OCI-LY3 (cell line): ENCODE measurements at regions not wholly inside any gene's neighbourhood (a gene's known extent, or its start where the extent isn't known, plus 50 kb on each side); places are given as distances from the start of the nearest gene placed in this dataset.

Experiments
- EZH2phosphoT487 ChIP-seq: fragments of 200-600 bp; shearing (Covaris generic); IDR thresholded peaks from 2 replicates; pipeline ENCODE4 v1.6.1; 2018; ENCODE audit warnings: antibody characterized with exemption, mixed run types, low read depth
- TF ChIP-seq, protein P1 (sequence below): fragments of 200-600, 300-600 bp; sonication (generic); IDR thresholded peaks from 2 replicates; pipeline ENCODE4 v1.5.1; 2014; ENCODE audit warnings: antibody characterized with exemption, low read length, low read depth

DNA sequence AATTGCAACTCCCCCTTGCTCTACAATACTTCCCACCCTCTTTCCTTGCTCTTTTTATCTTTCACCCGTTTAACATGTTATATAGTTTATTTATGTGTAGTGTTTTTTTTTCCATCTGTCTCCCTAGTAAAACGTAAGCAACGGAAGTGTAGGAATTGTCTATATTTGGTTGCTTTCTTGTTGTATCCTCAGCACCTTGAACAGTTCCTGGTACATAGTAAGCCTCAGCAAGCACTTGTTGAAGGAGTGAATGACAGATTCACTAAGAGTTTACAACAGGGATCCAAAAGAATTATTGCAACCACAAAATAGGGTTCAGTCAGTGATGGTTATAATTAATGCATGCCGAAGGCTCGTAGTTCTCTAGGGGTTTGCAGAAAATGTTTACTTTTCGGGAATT is 242.7 kb downstream of the SAMD5 start:
- no peak for TF ChIP-seq EZH2phosphoT487
- TF ChIP-seq, protein P1, sequence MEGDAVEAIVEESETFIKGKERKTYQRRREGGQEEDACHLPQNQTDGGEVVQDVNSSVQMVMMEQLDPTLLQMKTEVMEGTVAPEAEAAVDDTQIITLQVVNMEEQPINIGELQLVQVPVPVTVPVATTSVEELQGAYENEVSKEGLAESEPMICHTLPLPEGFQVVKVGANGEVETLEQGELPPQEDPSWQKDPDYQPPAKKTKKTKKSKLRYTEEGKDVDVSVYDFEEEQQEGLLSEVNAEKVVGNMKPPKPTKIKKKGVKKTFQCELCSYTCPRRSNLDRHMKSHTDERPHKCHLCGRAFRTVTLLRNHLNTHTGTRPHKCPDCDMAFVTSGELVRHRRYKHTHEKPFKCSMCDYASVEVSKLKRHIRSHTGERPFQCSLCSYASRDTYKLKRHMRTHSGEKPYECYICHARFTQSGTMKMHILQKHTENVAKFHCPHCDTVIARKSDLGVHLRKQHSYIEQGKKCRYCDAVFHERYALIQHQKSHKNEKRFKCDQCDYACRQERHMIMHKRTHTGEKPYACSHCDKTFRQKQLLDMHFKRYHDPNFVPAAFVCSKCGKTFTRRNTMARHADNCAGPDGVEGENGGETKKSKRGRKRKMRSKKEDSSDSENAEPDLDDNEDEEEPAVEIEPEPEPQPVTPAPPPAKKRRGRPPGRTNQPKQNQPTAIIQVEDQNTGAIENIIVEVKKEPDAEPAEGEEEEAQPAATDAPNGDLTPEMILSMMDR, result no peak
